DMS153 (cell line): ENCODE measurements at regions not wholly inside any gene's neighbourhood (a gene's known extent, or its start where the extent isn't known, plus 50 kb on each side); places are given as distances from the start of the nearest gene placed in this dataset.

Experiments used
- DNase-seq: peaks from one replicate; lab custom pipeline; 2025; lab: John Stamatoyannopoulos, UW

- DNase-seq, result no peak
Observed at GRCh38 chr5:135218790-135219568, 180.1 kb downstream of the MACROH2A1 start.

GRCh38 chr5:135218486-135218755 is 180.6 kb downstream of the MACROH2A1 start:
- no peak for DNase-seq

GRCh38 chr5:135217669-135218485 is 181.2 kb downstream of the MACROH2A1 start:
- no peak for DNase-seq

- DNase-seq, result no peak
Observed at GRCh38 chr5:135216471-135217343, 182.3 kb downstream of the MACROH2A1 start.

- no peak for DNase-seq
Observed at GRCh38 chr5:135215617-135216470, 181.8 kb upstream of the PITX1 start.

GRCh38 chr5:135214897-135215616 is 181.0 kb upstream of the PITX1 start:
- no peak for DNase-seq

- no peak for DNase-seq
Observed at GRCh38 chr5:135213466-135214239, 179.6 kb upstream of the PITX1 start.

- no peak for DNase-seq
Observed at GRCh38 chr5:135213027-135213386, 179.0 kb upstream of the PITX1 start.

- DNase-seq, result no peak
Observed at GRCh38 chr5:135212361-135213026, 178.5 kb upstream of the PITX1 start.

- DNase-seq, result no peak
Observed at GRCh38 chr5:135211791-135212190, 177.8 kb upstream of the PITX1 start.

GRCh38 chr5:135211083-135211790 is 177.2 kb upstream of the PITX1 start:
- no peak for DNase-seq

- no peak for DNase-seq
Observed at GRCh38 chr5:135210286-135211055, 176.4 kb upstream of the PITX1 start.

- no peak for DNase-seq
Observed at GRCh38 chr5:135208903-135209721, 175.1 kb upstream of the PITX1 start.

GRCh38 chr5:135208555-135208902 is 174.5 kb upstream of the PITX1 start:
- DNase-seq, result no peak

GRCh38 chr5:135207866-135208265 is 173.8 kb upstream of the PITX1 start:
- DNase-seq, result no peak

GRCh38 chr5:135206862-135207261 is 172.8 kb upstream of the PITX1 start:
- DNase-seq, result no peak

GRCh38 chr5:135205632-135206349 is 171.8 kb upstream of the PITX1 start:
- DNase-seq, result no peak
